PC-3 (cell line): ENCODE measurements at regions not wholly inside any gene's neighbourhood (a gene's known extent, or its start where the extent isn't known, plus 50 kb on each side); places are given as distances from the start of the nearest gene placed in this dataset.

Source experiments
- CTCF ChIP-seq: fragments of 300-600 bp; sonication (generic); conservative IDR thresholded peaks from 2 replicates; pipeline ENCODE4 v1.5.1; 2017; ENCODE audit warnings: antibody characterized with exemption, low read depth, mild to moderate bottlenecking, low read length
- EZH2 ChIP-seq: fragments of 300-600 bp; sonication (generic); IDR thresholded peaks from one replicate; pipeline ENCODE4 v1.6.1; 2017; ENCODE audit warnings: antibody characterized with exemption, mild to moderate bottlenecking, low read length; ENCODE audit not compliant: unreplicated experiment
- EZH2phosphoT487 ChIP-seq: fragments of 300-600 bp; sonication (generic); IDR thresholded peaks from 2 replicates; pipeline ENCODE4 v1.6.1; 2018; ENCODE audit warnings: mild to moderate bottlenecking, antibody characterized with exemption, low read length, borderline replicate concordance

- TF ChIP-seq CTCF, result no peak
- no peak for TF ChIP-seq EZH2
- TF ChIP-seq EZH2phosphoT487, result no peak
These were observed 916.2 kb downstream of the NXPH1 start for GRCh38 chr7:9349625-9350024.
